Activated CD8-positive, alpha-beta memory T cell treated with anti-CD3 and anti-CD28 coated beads for 36 hours (primary cell): ENCODE measurements at regions not wholly inside any gene's neighbourhood (a gene's known extent, or its start where the extent isn't known, plus 50 kb on each side); places are given as distances from the start of the nearest gene placed in this dataset.
"Not testable (repeated sequence)": the region's sequence is repeated elsewhere in the genome, so short reads cannot be mapped to it uniquely, and the experiment has no call there.

Experiments used
- CTCF ChIA-PET: fragments of 350-600 bp; sonication (Branson Sonifier 250); formaldehyde crosslinking; loops from one replicate; lab custom pipeline; 2021; ENCODE audit warnings: antibody characterized with exemption; lab: Charles Lee
- POLR2A ChIA-PET: fragments of 350-600 bp; sonication (Branson Sonifier 250); formaldehyde crosslinking; loops from one replicate; lab custom pipeline; 2021; ENCODE audit warnings: antibody characterized with exemption; lab: Charles Lee

- ChIA-PET POLR2A (no interaction called here), CTCF (no interaction called here)
These were observed 469.0 kb upstream of the CDH4 start for GRCh38 chr20:60782959-60783625.

DNA sequence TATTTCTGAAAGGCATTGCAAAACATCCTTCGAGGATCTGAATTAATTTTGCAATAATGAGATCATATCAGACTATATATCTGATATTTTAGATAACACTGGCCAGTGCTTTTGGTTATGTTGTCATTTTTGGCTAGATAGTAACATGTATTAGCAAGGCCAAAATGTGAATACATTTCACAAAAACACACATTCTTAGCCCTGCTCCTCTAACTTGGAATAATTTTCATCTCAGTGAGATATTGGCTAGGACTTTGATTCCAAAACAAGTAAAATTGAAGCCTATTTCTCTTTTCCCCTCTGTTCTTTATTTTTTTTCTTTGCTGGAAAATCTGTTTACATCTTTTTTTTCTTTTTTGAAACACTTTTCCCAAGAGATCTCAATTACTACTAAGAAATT is 466.8 kb upstream of the CDH4 start:
- POLR2A ChIA-PET: no interaction called here
- CTCF ChIA-PET: no interaction called here

GRCh38 chr20:60785785-60786184 is 466.3 kb upstream of the CDH4 start:
- CTCF ChIA-PET: no interaction called here
- POLR2A ChIA-PET: no interaction called here

DNA sequence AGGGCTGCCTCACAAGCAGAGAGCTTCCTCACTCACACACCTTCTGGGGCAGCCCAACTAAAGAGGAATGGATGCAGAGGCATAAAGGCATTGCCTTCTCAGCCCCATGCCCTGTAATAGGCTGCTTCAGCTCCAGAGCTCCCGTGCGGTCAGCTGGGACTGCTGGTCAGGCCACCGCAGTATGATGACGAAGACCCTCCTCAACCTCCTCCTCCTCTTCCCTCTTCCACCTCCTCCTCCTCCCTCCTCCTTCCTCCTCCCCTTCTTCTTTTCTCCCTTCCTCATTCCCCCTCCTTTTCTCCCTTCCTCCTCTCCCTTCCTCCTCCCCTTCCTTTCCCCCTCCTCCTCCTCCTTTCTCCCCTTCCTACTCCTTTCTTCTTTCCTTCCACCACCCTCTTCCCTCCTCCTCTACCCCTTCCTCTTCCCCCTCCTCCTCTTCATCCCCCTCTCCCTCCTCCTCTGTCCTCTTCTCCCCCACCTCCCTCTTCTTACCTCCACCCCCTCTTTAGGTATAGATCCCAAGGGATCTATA is 465.3 kb upstream of the CDH4 start:
- POLR2A ChIA-PET: no interaction called here
- CTCF ChIA-PET: no interaction called here

- POLR2A ChIA-PET: no interaction called here
- CTCF ChIA-PET: no interaction called here
These were observed 464.8 kb upstream of the CDH4 start for GRCh38 chr20:60787276-60787675.

- ChIA-PET CTCF (no interaction called here), POLR2A (no interaction called here)
These were observed 464.0 kb upstream of the CDH4 start for GRCh38 chr20:60788070-60788469.

GRCh38 chr20:60789399-60789798 is 462.7 kb upstream of the CDH4 start:
- ChIA-PET CTCF (no interaction called here), POLR2A (no interaction called here)

- CTCF ChIA-PET, POLR2A ChIA-PET: not testable (repeated sequence)
These were observed 461.7 kb upstream of the CDH4 start for GRCh38 chr20:60790339-60790738.

- ChIA-PET POLR2A (no interaction called here), CTCF (no interaction called here)
These were observed 460.2 kb upstream of the CDH4 start for GRCh38 chr20:60791823-60792222.

GRCh38 chr20:60792941-60793340 is 459.1 kb upstream of the CDH4 start:
- CTCF ChIA-PET: no interaction called here
- POLR2A ChIA-PET: no interaction called here

DNA sequence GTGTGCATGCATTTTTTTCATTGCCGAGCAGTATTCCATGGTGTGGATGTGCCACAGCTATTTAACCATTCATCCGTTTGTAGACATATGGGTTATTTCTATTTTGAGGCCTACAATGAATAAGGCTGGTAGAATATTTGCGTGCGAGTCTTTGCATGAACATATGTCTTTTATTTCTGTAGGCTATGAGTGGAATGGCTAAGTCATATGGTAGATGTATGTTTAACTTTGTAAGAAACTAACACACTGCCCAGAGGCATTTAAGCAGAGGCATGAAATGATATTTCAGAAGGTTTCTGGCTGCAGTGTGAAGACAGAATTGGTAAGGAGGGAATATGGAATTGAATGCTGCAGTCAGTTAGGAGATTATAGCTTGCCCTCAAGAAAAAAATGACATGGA is 457.4 kb upstream of the CDH4 start:
- POLR2A ChIA-PET: no interaction called here
- CTCF ChIA-PET: no interaction called here

GRCh38 chr20:60795651-60796050 is 456.4 kb upstream of the CDH4 start:
- CTCF ChIA-PET: no interaction called here
- POLR2A ChIA-PET: no interaction called here

- ChIA-PET CTCF (no interaction called here), POLR2A (no interaction called here)
These were observed 451.9 kb upstream of the CDH4 start for GRCh38 chr20:60800185-60800584.

DNA sequence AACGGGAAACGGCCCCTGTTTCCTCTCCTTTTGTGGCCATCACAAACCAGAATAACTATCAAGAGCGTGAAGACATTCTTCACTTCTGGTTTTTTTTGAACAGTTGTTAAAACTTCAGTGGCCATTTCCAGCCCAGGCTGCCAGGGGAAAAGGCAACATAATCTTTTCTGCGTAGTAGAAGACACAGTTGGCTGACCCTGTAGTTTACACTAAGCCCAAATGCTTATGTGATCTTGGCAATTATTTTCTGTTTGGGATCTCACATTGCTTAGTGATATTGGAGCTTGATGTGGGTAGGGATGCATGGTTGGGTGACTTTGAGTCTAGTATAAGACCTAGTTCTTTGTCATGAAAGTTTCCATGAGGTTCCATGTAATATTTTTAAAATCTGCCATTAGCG is 449.4 kb upstream of the CDH4 start:
- ChIA-PET CTCF (no interaction called here), POLR2A (no interaction called here)

- POLR2A ChIA-PET: no interaction called here
These were observed 448.6 kb upstream of the CDH4 start for GRCh38 chr20:60803335-60804055.

GRCh38 chr20:60804240-60804917 is 447.7 kb upstream of the CDH4 start:
- ChIA-PET POLR2A (no interaction called here), CTCF (no interaction called here)

More at GRCh38 chr20:60803335-60804055, 448.6 kb upstream of the CDH4 start:
- CTCF ChIA-PET: no interaction called here

DNA sequence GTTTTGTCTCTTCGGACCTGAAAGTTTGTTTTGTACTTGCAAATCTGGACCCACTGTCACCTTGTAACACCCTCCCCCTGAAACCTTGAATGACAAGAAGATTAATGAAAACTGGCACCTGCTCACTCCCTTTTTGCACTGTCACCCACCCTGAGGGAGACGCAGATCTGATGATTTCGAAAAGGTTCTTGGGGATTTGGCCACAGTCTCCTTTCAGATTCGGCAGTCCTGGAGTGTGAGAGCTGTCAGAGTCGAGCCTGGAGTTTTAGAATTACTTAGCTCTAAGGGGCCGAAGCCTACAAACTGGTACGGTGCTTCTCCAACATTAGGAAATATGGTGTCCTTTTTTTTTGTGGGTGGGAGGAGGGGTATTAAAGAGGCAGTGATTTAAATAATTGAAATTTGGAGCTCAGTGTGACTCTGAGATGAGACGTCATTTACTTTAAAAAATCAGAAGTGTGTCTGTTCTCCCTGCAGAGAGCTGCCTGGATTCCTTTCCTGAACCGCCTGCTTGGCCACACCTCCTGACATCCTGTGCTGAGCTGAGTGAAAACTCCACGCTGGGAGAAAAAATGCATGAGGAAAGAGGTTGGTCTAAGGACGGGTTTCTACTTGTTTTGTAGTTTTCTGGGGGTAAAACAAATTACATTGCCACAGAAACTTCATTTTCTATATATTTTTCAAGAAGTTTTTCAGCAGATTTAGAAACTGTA is 447.0 kb upstream of the CDH4 start:
- ChIA-PET POLR2A (no interaction called here), CTCF (no interaction called here)

DNA sequence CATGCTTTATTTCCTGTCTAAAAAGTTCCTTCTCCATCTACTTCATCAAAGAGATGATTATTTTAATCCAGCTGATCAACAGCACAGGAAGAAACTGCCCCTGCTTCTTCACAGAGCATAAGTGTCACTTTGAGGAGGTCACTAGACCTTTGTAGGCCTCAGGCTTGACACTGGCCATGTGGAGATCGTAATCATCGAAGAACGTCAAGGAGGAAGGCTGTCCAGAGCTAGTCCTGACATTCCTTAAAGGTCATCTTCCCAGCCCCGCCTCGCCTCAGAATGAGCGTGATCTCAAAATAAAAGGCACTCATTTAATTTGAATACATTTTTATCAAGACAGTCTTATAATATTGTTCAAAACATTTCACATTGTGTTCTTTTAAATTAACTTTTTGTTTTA is 445.7 kb upstream of the CDH4 start:
- CTCF ChIA-PET: no interaction called here
- POLR2A ChIA-PET: no interaction called here

DNA sequence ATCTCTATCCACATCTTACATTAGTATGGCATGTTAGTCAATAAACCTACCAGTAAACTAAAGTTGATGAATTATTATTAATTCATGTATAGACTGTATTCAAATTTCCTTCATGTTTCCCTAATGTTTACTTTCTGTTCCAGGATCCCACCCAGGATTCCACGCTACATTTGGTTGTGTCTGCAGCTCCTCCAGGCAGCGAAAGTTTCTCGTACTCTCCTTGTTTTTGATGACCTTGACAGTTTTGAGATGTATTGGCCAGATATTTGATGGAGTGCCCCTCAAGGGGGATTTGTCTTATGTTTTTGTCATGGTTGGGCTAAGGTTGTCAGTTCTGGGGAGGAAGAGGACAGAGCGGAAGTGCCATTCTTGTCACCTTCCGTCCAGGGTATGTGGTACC is 445.2 kb upstream of the CDH4 start:
- ChIA-PET CTCF (no interaction called here), POLR2A (no interaction called here)

DNA sequence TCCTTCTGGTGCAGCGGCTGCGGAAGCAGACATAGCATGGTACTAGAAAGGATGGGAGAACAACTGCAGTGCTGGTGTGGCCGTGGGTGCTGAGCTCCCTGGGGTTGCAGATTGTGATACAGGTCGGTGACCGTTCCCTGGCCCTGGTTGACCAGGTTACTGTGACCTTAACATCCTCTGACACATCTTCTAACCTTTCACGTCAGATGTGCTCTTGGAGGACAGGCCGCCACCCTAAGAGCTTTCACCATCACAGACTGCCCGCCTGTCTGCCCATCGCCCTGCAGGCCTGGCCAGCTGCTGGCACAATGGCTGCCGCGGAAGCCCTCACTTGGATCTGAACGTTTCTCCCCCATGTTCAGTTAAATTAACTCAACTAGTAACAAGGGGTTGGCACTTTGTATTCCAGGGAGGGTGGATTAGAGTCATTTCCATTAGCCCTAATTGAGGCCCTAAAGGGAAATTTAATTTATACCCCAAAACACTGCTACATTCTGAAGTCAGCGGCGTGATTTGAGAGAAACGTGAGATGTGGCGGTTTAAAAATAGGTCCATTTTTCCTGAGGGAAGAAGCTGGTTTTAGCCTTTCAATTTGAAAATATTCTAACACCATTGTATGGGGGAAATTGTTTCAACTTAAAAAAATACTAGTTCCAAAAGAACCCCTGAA is 443.9 kb upstream of the CDH4 start:
- CTCF ChIA-PET: no interaction called here
- POLR2A ChIA-PET: no interaction called here
